Skeletal muscle tissue (tissue), 3 donors: ENCODE measurements at regions not wholly inside any gene's neighbourhood (a gene's known extent, or its start where the extent isn't known, plus 50 kb on each side); places are given as distances from the start of the nearest gene placed in this dataset.

Source experiments
- H3K27ac ChIP-seq: one replicate; pipeline ENCODE4 v1.7.0; 2013; ENCODE audit warnings: mild to moderate bottlenecking, low read depth, low read length, inconsistent platforms
- H3K27me3 ChIP-seq, 3 donors: one replicate each; pipeline ENCODE4 v1.7.0; 2013; ENCODE audit warnings: low read length in 3 of 3; ENCODE audit not compliant: control insufficient read depth in 3 of 3, insufficient read depth in 3 of 3
- H3K36me3 ChIP-seq, 3 donors: one replicate each; pipeline ENCODE4 v1.7.0; 2013; ENCODE audit warnings: low read length in 3 of 3; ENCODE audit not compliant: control insufficient read depth in 3 of 3, insufficient read depth in 3 of 3
- H3K4me1 ChIP-seq, 3 donors: one replicate each; pipeline ENCODE4 v1.7.0; 2013; ENCODE audit warnings: low read length in 3 of 3, mild to moderate bottlenecking in 3 of 3; ENCODE audit not compliant: control insufficient read depth in 3 of 3, insufficient read depth in 3 of 3
- H3K4me3 ChIP-seq, 3 donors: one replicate each; pipeline ENCODE4 v1.7.0; 2013; ENCODE audit warnings: low read length in 3 of 3
- H3K9ac ChIP-seq, 3 donors: one replicate each; pipeline ENCODE4 v1.7.0; 2013; ENCODE audit warnings: low read length in 3 of 3, mild to moderate bottlenecking in 3 of 3, moderate library complexity in 2 of 3, low read depth in 1 of 3
- H3K9me3 ChIP-seq, 3 donors: one replicate each; pipeline ENCODE4 v1.7.0; 2013; ENCODE audit warnings: low read length in 3 of 3; ENCODE audit not compliant: control insufficient read depth in 3 of 3
- donor health status: Osteomylitis.

DNA sequence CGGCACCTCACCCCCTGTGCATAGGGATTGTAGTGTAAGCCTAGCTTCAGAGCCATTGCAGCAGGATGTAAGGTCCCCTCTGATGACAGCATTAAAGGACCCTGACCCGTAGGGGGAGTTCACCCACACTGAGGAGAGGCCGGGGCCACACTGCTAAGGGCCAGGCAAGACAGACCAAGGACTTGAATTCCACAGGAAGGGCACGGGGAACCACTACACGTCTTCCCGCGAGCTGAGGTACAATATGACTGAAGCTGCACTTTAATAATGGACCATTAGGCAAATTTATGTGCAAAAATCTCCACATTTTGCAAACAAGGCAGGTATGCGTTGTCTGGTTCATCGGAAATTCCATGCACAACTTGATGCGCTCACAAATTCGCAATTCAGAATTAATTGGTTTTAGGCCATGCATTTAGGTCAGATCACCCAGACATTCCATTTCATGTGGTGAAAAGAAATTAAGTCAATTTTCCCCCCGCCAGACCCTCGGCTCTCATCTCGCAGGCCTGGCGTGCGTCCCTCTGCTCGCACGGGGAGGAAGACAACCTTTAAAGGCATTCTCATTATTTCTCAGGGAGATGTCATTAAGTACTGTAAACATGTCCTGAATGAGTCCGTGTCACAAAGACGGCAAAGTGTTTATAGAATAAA lies 111.8 kb downstream of the FOXA2 start:
- Histone ChIP-seq H3K9me3 (no peaks in the 10 kb centered on the region), H3K9ac (no peak overlapping the region), H3K27me3 (peaks cover 0 to 6% (median 0%) of the 10 kb centered on the region in 3 donors), H3K27ac (no peak overlapping the region), H3K36me3 (no peaks in the 10 kb centered on the region), H3K4me3 (no peak overlapping the region), H3K4me1 (no peaks in the 10 kb centered on the region)

DNA sequence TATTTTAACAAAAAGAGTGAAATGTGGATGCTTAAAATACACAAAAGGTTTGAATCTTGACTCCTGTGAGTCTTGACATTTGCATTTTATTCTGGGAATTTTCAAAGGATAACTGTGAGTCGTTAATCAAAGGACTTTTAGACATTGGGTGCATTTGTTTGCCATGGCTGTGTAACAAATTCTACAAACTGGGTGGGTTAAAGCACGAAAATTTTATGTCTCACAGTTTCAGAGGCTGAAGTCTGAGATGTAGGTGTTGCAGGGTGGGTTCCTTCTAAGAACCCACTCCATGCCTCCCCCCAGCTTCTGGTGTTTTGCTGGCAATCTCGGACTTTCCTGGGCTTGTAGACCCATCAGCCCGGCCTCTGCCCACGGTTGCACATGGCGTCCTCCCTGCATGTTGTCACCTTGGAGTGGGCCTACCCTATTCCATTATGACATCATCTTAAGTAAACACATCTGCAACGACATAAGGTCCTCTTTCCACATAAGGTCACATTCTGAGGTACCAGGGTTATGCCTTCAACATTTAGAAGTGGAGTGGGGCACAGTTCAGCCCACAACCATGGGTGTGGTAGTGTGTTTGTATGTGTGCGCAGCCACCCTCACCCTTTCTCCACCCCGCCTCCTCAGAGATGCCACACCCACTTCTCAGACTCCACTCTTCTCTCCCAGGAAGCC lies 113.1 kb downstream of the FOXA2 start:
- H3K9me3 ChIP-seq, result no peaks in the 10 kb centered on the region
- no peak overlapping the region for H3K27ac ChIP-seq
- H3K9ac ChIP-seq, result no peak overlapping the region
- H3K27me3 ChIP-seq, result peaks cover 0 to 9% (median 0%) of the 10 kb centered on the region in 3 donors
- no peaks in the 10 kb centered on the region for H3K36me3 ChIP-seq
- no peaks in the 10 kb centered on the region for H3K4me1 ChIP-seq
- H3K4me3 ChIP-seq, result no peak overlapping the region

DNA sequence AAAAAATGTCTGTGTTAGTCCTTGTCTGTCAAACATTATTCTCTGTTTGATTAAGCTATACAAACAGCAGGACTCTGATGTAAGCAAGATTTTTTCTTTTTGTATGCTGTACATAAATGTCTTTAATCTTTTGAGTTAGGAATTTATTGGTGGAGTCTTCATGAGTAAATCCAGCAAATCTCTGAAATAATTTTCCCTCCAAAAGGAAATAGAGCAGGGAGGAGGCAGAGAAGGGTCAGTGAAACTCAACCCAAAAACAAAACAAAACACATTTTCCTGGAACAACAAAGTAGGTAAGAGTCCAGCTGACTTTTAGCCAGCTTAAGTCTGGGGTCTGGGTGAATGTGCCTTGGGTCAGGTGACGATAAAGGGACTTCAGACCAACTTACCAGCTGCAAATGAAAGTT lies 113.7 kb downstream of the FOXA2 start:
- Histone ChIP-seq H3K27ac (no peak overlapping the region), H3K4me1 (no peaks in the 10 kb centered on the region), H3K4me3 (no peak overlapping the region), H3K9me3 (no peaks in the 10 kb centered on the region), H3K36me3 (no peaks in the 10 kb centered on the region), H3K9ac (no peak overlapping the region), H3K27me3 (peaks cover 0 to 12% (median 0%) of the 10 kb centered on the region in 3 donors)

DNA sequence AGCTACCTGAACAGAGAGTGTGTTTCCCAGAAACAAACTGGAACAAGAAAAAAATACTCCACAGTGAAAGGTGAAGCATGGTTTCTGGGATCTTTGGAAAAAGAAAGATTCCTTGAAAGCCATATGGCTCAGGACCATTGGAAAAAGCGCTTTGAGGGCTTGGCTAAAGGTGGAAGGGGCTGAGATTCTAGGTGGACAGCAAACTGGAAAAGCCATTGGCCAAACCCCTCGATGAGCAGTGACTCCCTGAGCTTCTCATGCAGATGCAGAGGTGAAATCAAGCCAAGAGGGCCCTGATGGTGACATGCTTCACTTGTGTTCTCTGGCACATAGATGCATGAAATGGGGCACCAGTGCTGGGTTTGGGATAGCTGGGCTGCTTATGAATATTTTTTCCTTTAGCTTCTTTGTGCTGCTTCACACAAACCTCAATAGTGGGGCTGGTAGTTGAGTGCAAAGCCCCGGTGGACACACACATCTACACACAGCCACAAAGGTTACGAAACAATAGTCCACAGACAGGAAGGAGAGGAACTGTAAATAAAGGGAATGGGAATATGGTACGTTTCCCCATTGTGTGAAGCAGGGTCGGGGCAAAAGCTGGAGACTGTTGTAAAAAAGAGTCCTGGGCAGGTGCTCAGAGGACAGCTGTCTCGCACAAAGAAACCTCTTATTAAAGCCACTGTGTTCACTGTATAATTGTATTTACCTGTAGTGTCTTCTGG lies 117.8 kb downstream of the FOXA2 start:
- no peak overlapping the region for H3K4me3 ChIP-seq
- H3K27me3 ChIP-seq, result peaks cover 0 to 17% (median 4%) of the 10 kb centered on the region in 3 donors
- H3K27ac ChIP-seq, result no peak overlapping the region
- H3K4me1 ChIP-seq, result no peaks in the 10 kb centered on the region
- no peak overlapping the region for H3K9ac ChIP-seq
- no peaks in the 10 kb centered on the region for H3K9me3 ChIP-seq
- H3K36me3 ChIP-seq, result no peaks in the 10 kb centered on the region

DNA sequence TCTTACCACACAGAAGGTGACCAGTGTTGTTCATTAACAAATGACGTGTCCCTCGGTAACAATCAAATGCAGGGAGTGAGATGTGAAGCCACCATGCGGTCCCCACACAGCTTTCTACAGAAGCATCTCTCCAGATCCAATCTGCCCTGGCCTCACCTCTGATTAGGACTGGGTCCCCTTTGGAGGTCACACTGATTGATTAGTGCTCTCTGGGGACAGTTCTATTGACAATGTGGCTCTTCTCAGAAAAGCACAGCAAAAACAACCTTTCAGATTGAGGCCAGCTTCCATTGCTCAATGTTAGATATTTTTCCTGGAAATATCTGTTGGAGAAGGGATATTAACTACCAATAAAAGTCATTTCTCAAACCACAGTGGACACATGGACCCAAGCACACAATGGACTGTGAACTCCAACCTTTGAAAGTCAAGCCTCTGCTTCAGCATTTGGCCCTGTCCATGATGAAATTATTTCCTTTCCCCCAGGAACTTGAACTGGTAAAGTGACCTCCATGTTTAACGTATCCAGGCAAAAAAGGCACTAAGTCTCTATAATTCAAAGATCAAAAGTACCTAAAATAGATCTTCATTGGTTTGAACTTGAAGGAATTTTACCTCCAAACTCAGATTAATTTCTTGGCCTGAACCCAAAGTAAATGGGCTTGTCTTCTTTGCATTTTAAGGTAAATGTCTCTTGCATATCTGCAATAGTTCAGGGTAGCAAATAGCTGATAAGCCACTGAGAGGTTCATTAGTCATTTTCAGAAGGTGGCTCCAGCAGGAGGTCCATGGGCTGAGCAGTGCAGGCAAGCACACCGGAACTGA lies 118.5 kb downstream of the FOXA2 start:
- Histone ChIP-seq H3K27me3 (peaks cover 0 to 17% (median 4%) of the 10 kb centered on the region in 3 donors), H3K36me3 (no peaks in the 10 kb centered on the region), H3K4me3 (no peak overlapping the region), H3K9me3 (no peaks in the 10 kb centered on the region), H3K4me1 (no peaks in the 10 kb centered on the region), H3K9ac (no peak overlapping the region), H3K27ac (no peak overlapping the region)

DNA sequence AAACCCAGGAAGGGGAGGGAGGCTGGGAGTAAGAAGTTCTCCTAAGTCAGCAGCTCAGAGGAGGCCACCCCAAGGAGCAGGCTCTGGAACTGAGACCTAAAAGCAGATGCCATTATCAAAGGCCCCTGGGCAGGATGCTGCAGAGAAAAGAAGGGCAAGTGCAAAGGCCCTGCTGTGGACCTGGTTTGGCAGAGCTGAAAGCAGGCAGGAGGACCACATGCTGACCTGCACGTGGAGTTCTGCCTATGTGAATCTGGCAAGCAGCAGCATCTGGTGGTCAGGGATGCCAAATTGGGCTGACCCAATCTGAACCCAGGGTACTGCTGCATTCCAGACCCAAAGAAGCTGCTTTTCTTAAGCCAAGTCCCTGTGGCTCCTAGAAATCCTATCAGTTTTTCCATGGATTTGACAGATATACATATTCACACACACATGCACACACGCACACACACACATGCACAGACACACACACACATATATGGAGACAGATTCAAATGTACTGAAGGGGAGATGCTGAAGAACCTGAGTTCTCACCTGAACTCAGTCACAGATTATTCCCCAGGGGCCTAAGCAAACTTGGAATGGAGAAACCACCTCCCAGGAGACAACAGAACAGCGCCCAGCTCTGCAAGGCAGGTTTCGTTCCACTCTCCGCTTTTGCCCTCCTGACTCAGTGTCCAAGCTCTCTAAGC lies 119.9 kb downstream of the FOXA2 start:
- Histone ChIP-seq H3K27ac (no peak overlapping the region), H3K9me3 (no peaks in the 10 kb centered on the region), H3K4me1 (no peaks in the 10 kb centered on the region), H3K27me3 (peaks cover 0 to 17% (median 4%) of the 10 kb centered on the region in 3 donors), H3K4me3 (no peak overlapping the region), H3K9ac (no peak overlapping the region), H3K36me3 (no peaks in the 10 kb centered on the region)

DNA sequence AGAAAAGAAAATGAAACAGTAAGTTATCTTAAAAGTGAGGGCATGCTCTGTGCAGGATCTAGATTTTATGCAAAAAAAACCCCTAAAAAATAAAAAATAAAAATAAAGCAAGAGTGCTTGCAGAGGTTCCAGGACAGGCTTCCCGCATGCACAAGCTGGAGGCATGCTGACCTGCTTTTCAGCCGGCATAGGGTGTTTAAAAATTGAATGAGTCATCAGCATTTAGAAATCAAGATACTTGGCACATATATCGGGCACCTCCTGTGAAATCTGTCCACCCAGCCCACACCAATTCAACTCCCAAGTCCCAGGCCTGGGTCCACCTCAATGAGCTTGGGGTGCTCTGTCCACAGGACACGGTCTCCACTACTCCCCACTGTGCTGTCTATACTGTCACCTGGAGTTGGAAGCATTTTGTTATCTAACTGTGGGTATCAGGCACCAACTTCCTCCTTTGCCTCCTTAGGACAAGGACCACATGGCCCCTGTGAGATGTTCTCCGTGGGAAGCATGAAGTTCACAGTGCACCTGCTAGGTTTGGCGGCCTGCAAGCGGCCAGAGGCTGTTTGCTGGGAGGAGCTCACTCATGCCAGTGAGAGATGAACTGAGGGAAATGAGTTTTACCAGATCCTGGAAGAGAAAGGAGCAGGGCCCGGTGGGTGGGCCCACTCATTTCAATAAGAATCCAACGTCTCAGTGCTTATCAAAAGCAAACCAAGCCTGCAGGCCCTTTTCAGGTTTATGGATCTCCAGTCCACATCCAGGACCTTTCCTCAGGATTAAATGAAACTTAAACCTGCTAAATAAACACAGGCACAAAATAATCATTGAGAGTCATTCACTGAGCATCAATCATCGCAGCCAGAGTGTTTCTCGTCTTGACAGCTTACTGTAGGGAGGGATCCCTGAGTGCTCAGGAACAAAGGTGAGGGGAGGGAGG lies 121.1 kb downstream of the FOXA2 start:
- Histone ChIP-seq H3K4me3 (no peak overlapping the region), H3K9me3 (no peaks in the 10 kb centered on the region), H3K36me3 (no peaks in the 10 kb centered on the region), H3K27me3 (peaks cover 0 to 17% (median 4%) of the 10 kb centered on the region in 3 donors), H3K9ac (no peak overlapping the region), H3K27ac (no peak overlapping the region), H3K4me1 (no peaks in the 10 kb centered on the region)

DNA sequence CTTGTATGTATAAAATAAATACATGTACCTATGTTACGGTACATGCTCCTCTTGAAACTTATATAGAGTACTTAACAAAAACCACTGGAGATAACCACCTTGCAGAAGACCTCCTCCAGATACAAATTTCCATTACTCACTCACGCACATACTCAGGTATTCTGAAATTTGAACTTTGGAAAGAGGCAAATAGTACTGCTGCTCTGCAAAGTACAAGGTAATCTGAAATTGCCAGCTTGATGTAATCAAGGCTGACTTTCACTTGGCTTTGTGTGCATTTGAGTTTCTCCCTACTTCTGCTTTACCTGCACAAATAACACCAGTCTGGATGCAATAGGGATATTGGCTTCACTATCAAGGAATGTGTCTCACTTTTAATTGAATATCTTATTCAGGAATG lies 123.6 kb downstream of the FOXA2 start:
- Histone ChIP-seq H3K27me3 (peaks cover 0 to 10% (median 4%) of the 10 kb centered on the region in 3 donors), H3K4me3 (no peak overlapping the region), H3K27ac (no peak overlapping the region), H3K9me3 (no peaks in the 10 kb centered on the region), H3K36me3 (no peaks in the 10 kb centered on the region), H3K4me1 (no peaks in the 10 kb centered on the region), H3K9ac (no peak overlapping the region)
